PC-9 (cell line): ENCODE measurements at regions not wholly inside any gene's neighbourhood (a gene's known extent, or its start where the extent isn't known, plus 50 kb on each side); places are given as distances from the start of the nearest gene placed in this dataset.

Source experiments
- BruUV-seq: library from RNA; stranded (reverse); fragments of 400-500 nt; replicated peaks from 2 replicates; lab custom pipeline; 2021; lab: Mats Ljungman, UMichigan
- CTCF ChIA-PET: fragments of 300-600 bp; sonication (Branson Sonifier 250); formaldehyde crosslinking; loops from one replicate; lab custom pipeline; 2022; ENCODE audit warnings: antibody characterized with exemption; lab: Charles Lee
- POLR2A ChIA-PET: fragments of 300-600 bp; sonication (Branson Sonifier 250); formaldehyde crosslinking; loops from one replicate; lab custom pipeline; 2022; ENCODE audit warnings: antibody characterized with exemption; ENCODE audit not compliant: unreplicated experiment; lab: Charles Lee
- DNase-seq, 2 experiments: peaks; one replicate each; pipeline versions ENCODE4 v3.0.0 to v3.0.0-alpha.2; 2015 to 2022; ENCODE audit warnings: mixed read lengths in 1 of 2
- H2AFZ ChIP-seq: fragments of 200-600 bp; sonication (generic); 2 replicates; pipeline ENCODE4 v1.8.1; 2017; ENCODE audit warnings: antibody characterized with exemption
- H3F3A ChIP-seq: fragments of 200-600 bp; sonication (generic); 2 replicates; pipeline ENCODE4 v1.8.1; 2017; ENCODE audit warnings: antibody characterized with exemption, mild to moderate bottlenecking, low read depth; ENCODE audit not compliant: insufficient read depth
- H3K27ac ChIP-seq: fragments of 200-600 bp; sonication (generic); 2 replicates; pipeline ENCODE4 v1.6.1; 2016; ENCODE audit warnings: mixed run types
- H3K27me3 ChIP-seq: fragments of 200-600 bp; sonication (generic); 2 replicates; pipeline ENCODE4 v1.6.1; 2016; ENCODE audit warnings: low read depth, mixed run types; ENCODE audit not compliant: insufficient read depth
- H3K36me3 ChIP-seq: fragments of 200-600 bp; sonication (generic); 2 replicates; pipeline ENCODE4 v1.6.1; 2016; ENCODE audit warnings: low read depth, mixed run types
- H3K4me1 ChIP-seq: fragments of 200-600 bp; sonication (generic); replicated peaks from 2 replicates; pipeline ENCODE4 v1.6.1; 2016; ENCODE audit warnings: mixed run types; ENCODE audit not compliant: insufficient read depth
- H3K4me2 ChIP-seq: fragments of 200-600 bp; sonication (generic); 2 replicates; pipeline ENCODE4 v1.6.1; 2017; ENCODE audit warnings: mixed run types
- H3K4me3 ChIP-seq: fragments of 200-600 bp; sonication (generic); 2 replicates; pipeline ENCODE4 v1.6.1; 2016; ENCODE audit warnings: mixed run types
- H3K79me2 ChIP-seq: fragments of 200-600 bp; sonication (generic); 2 replicates; pipeline ENCODE4 v1.6.1; 2017; ENCODE audit warnings: low read depth, mixed run types
- H3K9me2 ChIP-seq: fragments of 200-600 bp; sonication (generic); 2 replicates; pipeline ENCODE4 v1.8.1; 2017; ENCODE audit warnings: mild to moderate bottlenecking; ENCODE audit not compliant: insufficient read depth
- H3K9me3 ChIP-seq: fragments of 200-600 bp; sonication (generic); 2 replicates; pipeline ENCODE4 v1.8.1; 2016; ENCODE audit warnings: low read depth; ENCODE audit not compliant: insufficient read depth
- H4K20me1 ChIP-seq: fragments of 200-600 bp; sonication (generic); 2 replicates; pipeline ENCODE4 v1.8.1; 2017; ENCODE audit not compliant: insufficient read depth
- EZH2 ChIP-seq: fragments of 200-600 bp; sonication (generic); IDR thresholded peaks from 2 replicates; pipeline ENCODE4 v1.8.0; 2017; ENCODE audit warnings: antibody characterized with exemption, low read depth
- intact Hi-C: fragments of 100-400 bp; cut with micrococcal nuclease; formaldehyde crosslinking; loops from one replicate; pipeline ENCODE4 v1.10.0; 2022; ENCODE audit not compliant: unreplicated experiment
- TF ChIP-seq, protein P1 (sequence below): fragments of 200-600 bp; sonication (generic); conservative IDR thresholded peaks from 2 replicates; pipeline ENCODE4 v1.6.1; 2017; ENCODE audit warnings: mixed run types, antibody characterized with exemption, mild to moderate bottlenecking, moderate library complexity

DNA sequence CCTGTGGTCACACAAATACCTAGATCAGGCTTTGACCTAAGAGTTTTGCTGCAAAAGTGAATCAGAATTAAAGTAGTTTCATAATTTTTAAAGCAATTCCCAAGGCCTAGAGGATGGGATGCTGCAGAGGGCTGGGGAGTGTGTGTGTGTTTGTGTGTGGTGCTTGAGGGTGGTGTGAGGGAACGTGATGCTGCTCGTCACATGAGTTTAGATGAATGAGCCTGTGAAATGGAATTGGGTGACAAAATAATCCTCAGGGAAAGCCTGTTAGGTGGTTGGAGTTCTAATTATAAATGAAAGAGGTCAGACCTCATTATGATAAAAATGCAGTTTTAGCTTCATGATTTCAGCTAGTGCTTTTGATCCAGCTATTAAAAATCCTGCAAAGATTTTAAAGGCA, 87.5 kb upstream of the TMEM170B start:
- intact Hi-C loops = no loop called here
- H2AFZ ChIP-seq = no peak overlapping the region
- H3F3A ChIP-seq = no peaks in the 10 kb centered on the region
- DNase-seq = no peak
- H3K4me2 ChIP-seq = no peak overlapping the region
- no peaks in the 10 kb centered on the region for H3K27me3 ChIP-seq
- no peak overlapping the region for H3K4me3 ChIP-seq
- H3K4me1 ChIP-seq = no peaks in the 10 kb centered on the region
- TF ChIP-seq, protein P1, sequence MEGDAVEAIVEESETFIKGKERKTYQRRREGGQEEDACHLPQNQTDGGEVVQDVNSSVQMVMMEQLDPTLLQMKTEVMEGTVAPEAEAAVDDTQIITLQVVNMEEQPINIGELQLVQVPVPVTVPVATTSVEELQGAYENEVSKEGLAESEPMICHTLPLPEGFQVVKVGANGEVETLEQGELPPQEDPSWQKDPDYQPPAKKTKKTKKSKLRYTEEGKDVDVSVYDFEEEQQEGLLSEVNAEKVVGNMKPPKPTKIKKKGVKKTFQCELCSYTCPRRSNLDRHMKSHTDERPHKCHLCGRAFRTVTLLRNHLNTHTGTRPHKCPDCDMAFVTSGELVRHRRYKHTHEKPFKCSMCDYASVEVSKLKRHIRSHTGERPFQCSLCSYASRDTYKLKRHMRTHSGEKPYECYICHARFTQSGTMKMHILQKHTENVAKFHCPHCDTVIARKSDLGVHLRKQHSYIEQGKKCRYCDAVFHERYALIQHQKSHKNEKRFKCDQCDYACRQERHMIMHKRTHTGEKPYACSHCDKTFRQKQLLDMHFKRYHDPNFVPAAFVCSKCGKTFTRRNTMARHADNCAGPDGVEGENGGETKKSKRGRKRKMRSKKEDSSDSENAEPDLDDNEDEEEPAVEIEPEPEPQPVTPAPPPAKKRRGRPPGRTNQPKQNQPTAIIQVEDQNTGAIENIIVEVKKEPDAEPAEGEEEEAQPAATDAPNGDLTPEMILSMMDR = no peak
- no peak for TF ChIP-seq EZH2
- no TSS peak for BruUV-seq
- H3K27ac ChIP-seq = no peak overlapping the region
- ChIA-PET POLR2A (interaction anchor here (0.9 kb wide), 1 partner anchor 219 kb away, joined by 7 read pairs; no protein-coding TSS in a partner anchor), CTCF (no interaction called here)
- H4K20me1 ChIP-seq = no peaks in the 10 kb centered on the region
- no peaks in the 10 kb centered on the region for H3K9me2 ChIP-seq
- H3K36me3 ChIP-seq = no peaks in the 10 kb centered on the region
- no peaks in the 10 kb centered on the region for H3K79me2 ChIP-seq
- no peaks in the 10 kb centered on the region for H3K9me3 ChIP-seq

DNA sequence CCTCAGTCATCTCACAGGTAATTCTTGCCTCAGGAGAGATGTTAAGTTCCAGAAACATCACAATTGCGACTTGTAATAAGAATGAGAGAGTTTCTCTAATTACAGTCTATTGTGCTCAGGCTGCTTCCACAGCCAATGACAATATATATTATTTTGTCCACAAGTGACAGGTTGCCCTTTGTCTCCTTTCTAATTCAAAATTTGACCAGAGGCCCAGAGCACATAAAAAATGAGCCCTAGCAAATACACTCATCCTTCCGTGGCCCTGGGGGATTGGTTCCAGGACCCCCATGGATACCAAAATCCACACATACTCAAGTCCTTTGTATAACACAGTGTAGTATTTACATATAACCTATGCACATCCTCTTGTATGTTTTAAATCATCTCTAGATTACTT, 88.1 kb upstream of the TMEM170B start:
- Histone ChIP-seq H3K27me3 (no peaks in the 10 kb centered on the region), H3F3A (no peaks in the 10 kb centered on the region), H4K20me1 (no peaks in the 10 kb centered on the region), H3K79me2 (no peaks in the 10 kb centered on the region), H2AFZ (no peak overlapping the region), H3K27ac (no peak overlapping the region), H3K4me3 (no peak overlapping the region), H3K9me2 (no peaks in the 10 kb centered on the region), H3K4me1 (no peaks in the 10 kb centered on the region), H3K36me3 (no peaks in the 10 kb centered on the region), H3K4me2 (no peak overlapping the region), H3K9me3 (no peaks in the 10 kb centered on the region)
- DNase-seq = no peak
- ChIA-PET CTCF (no interaction called here), POLR2A (no interaction called here)
- TF ChIP-seq EZH2 = no peak
- TF ChIP-seq, protein P1 = no peak
- no TSS peak for BruUV-seq
- intact Hi-C loops = no loop called here

DNA sequence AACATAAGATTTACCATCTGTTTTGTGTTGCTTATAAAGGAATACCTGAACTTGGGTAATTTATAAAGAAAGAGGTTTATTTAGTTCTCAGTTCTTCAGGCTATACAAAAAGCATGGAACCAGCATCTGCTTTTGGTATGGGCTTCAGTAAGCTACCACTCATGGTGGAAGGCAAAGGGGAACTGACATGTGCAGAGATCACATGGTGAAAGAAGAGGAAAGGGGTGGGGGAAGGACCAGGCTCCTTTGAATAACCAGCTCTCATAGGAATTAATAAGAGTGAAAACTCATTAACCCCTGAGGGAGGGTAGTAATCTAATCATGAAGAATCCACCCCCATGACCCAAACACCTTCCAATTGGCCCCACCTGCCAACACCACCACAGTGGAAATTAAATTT, 89.5 kb upstream of the TMEM170B start:
- no peaks in the 10 kb centered on the region for H3K79me2 ChIP-seq
- intact Hi-C loops = no loop called here
- no peaks in the 10 kb centered on the region for H4K20me1 ChIP-seq
- no peak for TF ChIP-seq EZH2
- TF ChIP-seq, protein P1 = no peak
- H3K9me2 ChIP-seq = no peaks in the 10 kb centered on the region
- BruUV-seq = no TSS peak
- CTCF ChIA-PET = no interaction called here
- H3K4me2 ChIP-seq = no peak overlapping the region
- no peak for DNase-seq
- H3K27me3 ChIP-seq = no peaks in the 10 kb centered on the region
- no peaks in the 10 kb centered on the region for H3F3A ChIP-seq
- no peak overlapping the region for H3K27ac ChIP-seq
- H2AFZ ChIP-seq = no peak overlapping the region
- POLR2A ChIA-PET = interaction anchor here (0.7 kb wide), 1 partner anchor 956 kb away, joined by 3 read pairs; no protein-coding TSS in a partner anchor
- no peak overlapping the region for H3K4me3 ChIP-seq
- no peaks in the 10 kb centered on the region for H3K4me1 ChIP-seq
- H3K9me3 ChIP-seq = no peaks in the 10 kb centered on the region
- H3K36me3 ChIP-seq = no peaks in the 10 kb centered on the region
